ENCODE measurements at regions not wholly inside any gene's neighbourhood (a gene's known extent, or its start where the extent isn't known, plus 50 kb on each side); places are given as distances from the start of the nearest gene placed in this dataset.

DNA sequence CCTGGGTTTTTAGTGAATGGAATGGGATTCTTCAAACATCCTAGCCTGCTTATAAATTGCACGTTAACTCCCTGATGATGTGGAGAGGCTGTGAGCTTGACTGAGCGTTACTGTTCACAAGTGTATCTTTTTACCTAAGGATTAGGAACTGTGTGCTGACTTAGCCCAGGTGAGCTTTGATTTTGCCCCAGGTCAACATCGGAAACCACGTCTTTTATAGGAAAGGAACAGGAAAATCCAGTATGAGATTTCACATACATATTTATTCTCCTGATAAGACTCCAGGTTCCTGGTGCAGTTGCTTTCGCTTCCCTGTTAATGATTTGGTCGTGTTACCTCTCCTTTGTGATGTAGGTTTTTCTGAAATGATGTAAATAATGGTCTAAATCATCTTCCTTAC is 103.2 kb upstream of the BASP1 start:
- H3K9me3 ChIP-seq (ENCODE audit: low read depth) = no peaks in the 10 kb centered on the region
- TF ChIP-seq EZH2 (IDR thresholded peaks at IDR 0.05; ENCODE audit: insufficient read depth, poor library complexity, severe bottlenecking) = no peak
- no peak for TF ChIP-seq EZH2phosphoT487 (IDR thresholded peaks at IDR 0.05; ENCODE audit: insufficient read depth, low read depth)
- peaks cover 39% of the 10 kb centered on the region for H3K4me1 ChIP-seq (ENCODE audit: insufficient read depth)
- no peaks in the 10 kb centered on the region for H4K20me1 ChIP-seq (ENCODE audit: insufficient read depth)
- peak overlapping the region; percentile 38; the same call in 1 of the 2 replicates for H3K9ac ChIP-seq
- no peaks in the 10 kb centered on the region for H3K27me3 ChIP-seq (replicated peaks; ENCODE audit: insufficient read depth)
- H2AFZ ChIP-seq = no peak overlapping the region
- WGBS, 2 experiments (ENCODE audit: low coverage in 1 of 2, low lambda C conversion rate in 2 of 2, missing lambda C conversion rate in 2 of 2) = 97 to 98% methylated on average over 6 of the region's 6 CpGs
- no peak for DNase-seq
- H3K36me3 ChIP-seq (ENCODE audit: low read depth) = no peaks in the 10 kb centered on the region
- peak overlapping the region; percentile 11; the same call in 1 of the 2 replicates for H3K4me3 ChIP-seq
- H3K9me2 ChIP-seq (ENCODE audit: insufficient read depth) = no peaks in the 10 kb centered on the region
- peaks cover 40% of the 10 kb centered on the region for H3F3A ChIP-seq (ENCODE audit: insufficient read depth)
- no peaks in the 10 kb centered on the region for H3K79me2 ChIP-seq (ENCODE audit: insufficient read depth)
- in situ Hi-C loops (cut with MboI) = no loop called here
- H3K4me2 ChIP-seq (ENCODE audit: unreplicated experiment) = peak overlapping the region; percentile 19
- peak overlapping the region; percentile 63 for H3K27ac ChIP-seq

DNA sequence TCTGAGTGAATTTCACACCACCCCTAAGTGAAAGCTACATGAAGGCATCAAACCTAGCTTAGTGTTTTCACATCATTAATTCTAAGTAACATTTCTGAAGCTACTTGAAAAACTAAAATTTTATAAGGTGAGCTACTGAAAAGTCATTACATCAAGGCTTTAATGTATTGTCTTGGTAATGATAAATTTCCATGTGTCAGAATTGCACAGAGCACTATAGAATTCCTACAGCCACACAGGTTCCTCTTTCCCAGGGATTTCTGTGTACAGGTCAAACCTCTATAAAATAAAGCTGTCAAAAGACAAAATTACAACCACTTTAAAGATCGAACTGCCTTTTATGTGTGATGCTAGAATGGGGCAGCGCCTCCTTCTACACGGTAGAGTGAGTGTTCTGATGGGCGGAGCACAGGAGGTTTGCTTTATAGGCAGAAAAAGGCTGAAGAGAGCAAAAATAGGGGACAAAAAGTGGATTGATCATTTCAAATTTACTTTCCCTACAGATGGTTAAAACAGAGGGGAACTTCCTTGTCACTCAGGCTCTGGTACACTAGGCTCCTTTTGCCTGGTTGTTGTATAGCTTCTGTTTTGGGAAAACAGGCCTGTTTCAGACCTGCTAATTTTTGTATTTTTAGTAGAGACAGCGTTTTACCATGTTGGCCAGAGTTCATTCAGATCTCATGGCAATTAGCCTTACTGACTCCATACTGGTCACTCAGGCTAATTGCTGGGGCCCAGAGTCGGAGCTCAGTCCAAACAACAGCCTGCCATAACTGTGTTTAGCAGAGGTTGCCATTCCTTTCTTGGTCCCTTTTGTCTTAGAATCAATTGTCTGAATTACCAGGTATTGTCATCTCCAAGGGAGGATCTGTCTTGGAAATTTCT is 102.5 kb upstream of the BASP1 start:
- Histone ChIP-seq H2AFZ (no peak overlapping the region), H3K9me3 (ENCODE audit: low read depth) (no peaks in the 10 kb centered on the region), H3K9ac (no peak overlapping the region), H3K9me2 (ENCODE audit: insufficient read depth) (no peaks in the 10 kb centered on the region), H3K4me1 (ENCODE audit: insufficient read depth) (peaks cover 39% of the 10 kb centered on the region), H3K4me3 (no peak overlapping the region), H4K20me1 (ENCODE audit: insufficient read depth) (no peaks in the 10 kb centered on the region), H3K79me2 (ENCODE audit: insufficient read depth) (no peaks in the 10 kb centered on the region), H3K27me3 (replicated peaks; ENCODE audit: insufficient read depth) (no peaks in the 10 kb centered on the region), H3K4me2 (ENCODE audit: unreplicated experiment) (no peak overlapping the region), H3K27ac (no peak overlapping the region), H3F3A (ENCODE audit: insufficient read depth) (peaks cover 40% of the 10 kb centered on the region), H3K36me3 (ENCODE audit: low read depth) (no peaks in the 10 kb centered on the region)
- no peak for TF ChIP-seq EZH2 (IDR thresholded peaks at IDR 0.05; ENCODE audit: insufficient read depth, poor library complexity, severe bottlenecking)
- no peak for TF ChIP-seq EZH2phosphoT487 (IDR thresholded peaks at IDR 0.05; ENCODE audit: insufficient read depth, low read depth)
- in situ Hi-C loops (cut with MboI) = no loop called here
- no peak for DNase-seq
- WGBS, 2 experiments (ENCODE audit: low coverage in 1 of 2, low lambda C conversion rate in 2 of 2, missing lambda C conversion rate in 2 of 2) = 91 to 94% methylated on average over 6 of the region's 6 CpGs

DNA sequence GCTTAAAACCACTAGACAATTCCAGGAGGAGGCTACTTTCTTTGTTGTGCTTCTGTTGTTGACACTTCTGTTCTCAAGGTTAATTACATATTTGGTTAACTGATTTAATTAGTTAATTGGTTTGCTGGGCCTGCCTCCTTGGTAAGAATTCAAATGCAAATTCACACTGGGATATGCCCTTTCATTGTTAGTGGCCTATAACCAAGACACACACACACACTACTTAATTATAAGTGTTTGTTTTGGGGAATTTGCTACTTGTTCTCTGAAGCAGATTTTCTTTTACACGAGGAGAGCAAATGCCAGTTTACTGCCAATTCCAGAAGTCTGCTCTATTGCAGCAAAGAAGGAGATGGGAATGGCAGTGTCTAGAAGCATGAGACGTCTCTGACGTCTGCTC is 101.6 kb upstream of the BASP1 start:
- Histone ChIP-seq H3F3A (ENCODE audit: insufficient read depth) (peaks cover 40% of the 10 kb centered on the region), H3K9me3 (ENCODE audit: low read depth) (no peaks in the 10 kb centered on the region), H3K4me3 (no peak overlapping the region), H3K27me3 (replicated peaks; ENCODE audit: insufficient read depth) (no peaks in the 10 kb centered on the region), H2AFZ (peak overlapping the region; percentile 50), H3K9me2 (ENCODE audit: insufficient read depth) (no peaks in the 10 kb centered on the region), H3K9ac (no peak overlapping the region), H3K27ac (no peak overlapping the region), H3K36me3 (ENCODE audit: low read depth) (no peaks in the 10 kb centered on the region), H3K4me2 (ENCODE audit: unreplicated experiment) (no peak overlapping the region), H3K4me1 (ENCODE audit: insufficient read depth) (peaks cover 39% of the 10 kb centered on the region), H3K79me2 (ENCODE audit: insufficient read depth) (no peaks in the 10 kb centered on the region), H4K20me1 (ENCODE audit: insufficient read depth) (no peaks in the 10 kb centered on the region)
- TF ChIP-seq EZH2 (IDR thresholded peaks at IDR 0.05; ENCODE audit: insufficient read depth, poor library complexity, severe bottlenecking) (no peak), EZH2phosphoT487 (IDR thresholded peaks at IDR 0.05; ENCODE audit: insufficient read depth, low read depth) (no peak)
- 80 to 88% methylated on average over 3 of the region's 3 CpGs for WGBS, 2 experiments (ENCODE audit: low coverage in 1 of 2, low lambda C conversion rate in 2 of 2, missing lambda C conversion rate in 2 of 2)
- DNase-seq = peak; percentile 17
- in situ Hi-C loops (cut with MboI) = no loop called here

DNA sequence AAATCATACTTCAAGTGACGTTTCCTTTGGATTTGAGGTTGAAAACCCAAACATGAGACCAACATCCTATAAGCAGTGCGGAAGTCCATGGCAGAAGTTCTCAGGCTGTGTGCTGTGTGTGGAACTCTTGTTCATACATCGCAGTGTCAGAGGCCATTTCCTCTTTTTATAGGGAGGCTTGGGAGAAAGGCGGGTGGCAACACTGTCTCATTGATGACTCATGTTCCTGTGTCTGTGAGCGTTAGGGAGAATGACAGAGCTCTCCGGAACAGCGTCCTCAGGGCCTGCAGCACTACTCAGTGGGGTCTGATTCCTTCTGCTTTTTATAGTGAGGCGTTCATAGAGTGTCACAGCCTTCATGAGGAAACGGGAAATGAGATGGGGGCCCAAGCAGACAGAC is 98.8 kb upstream of the BASP1 start:
- peak overlapping the region; percentile 70 for H2AFZ ChIP-seq

More for the DNA sequence above, 98.8 kb upstream of the BASP1 start:
- 1 to 6% methylated on average over 9 of the region's 9 CpGs for WGBS, 2 experiments (ENCODE audit: low coverage in 1 of 2, low lambda C conversion rate in 2 of 2, missing lambda C conversion rate in 2 of 2)
- no peaks in the 10 kb centered on the region for H3K79me2 ChIP-seq (ENCODE audit: insufficient read depth)
- H3K4me2 ChIP-seq (ENCODE audit: unreplicated experiment) = peak overlapping the region; percentile 23
- H3K9ac ChIP-seq = peak overlapping the region; percentile 64
- H3K27me3 ChIP-seq (replicated peaks; ENCODE audit: insufficient read depth) = no peaks in the 10 kb centered on the region
- no peaks in the 10 kb centered on the region for H3K9me2 ChIP-seq (ENCODE audit: insufficient read depth)
- H3F3A ChIP-seq (ENCODE audit: insufficient read depth) = peaks cover 34% of the 10 kb centered on the region
- H3K4me3 ChIP-seq = 0 out of 2 replicates have a peak overlapping the region, but pooled peaks have one; percentile 26
- H3K9me3 ChIP-seq (ENCODE audit: low read depth) = no peaks in the 10 kb centered on the region
- H3K36me3 ChIP-seq (ENCODE audit: low read depth) = no peaks in the 10 kb centered on the region
- peak overlapping the region; percentile 73 for H3K27ac ChIP-seq
- no peaks in the 10 kb centered on the region for H4K20me1 ChIP-seq (ENCODE audit: insufficient read depth)
- in situ Hi-C loops (cut with MboI) = no loop called here
- TF ChIP-seq EZH2phosphoT487 (IDR thresholded peaks at IDR 0.05; ENCODE audit: insufficient read depth, low read depth) = no peak
- no peak for TF ChIP-seq EZH2 (IDR thresholded peaks at IDR 0.05; ENCODE audit: insufficient read depth, poor library complexity, severe bottlenecking)
- peaks cover 29% of the 10 kb centered on the region for H3K4me1 ChIP-seq (ENCODE audit: insufficient read depth)
- DNase-seq = peak; percentile 97

All from GM23248 (cell line).